Fibroblast of skin of back (primary cell): ENCODE measurements at regions not wholly inside any gene's neighbourhood (a gene's known extent, or its start where the extent isn't known, plus 50 kb on each side); places are given as distances from the start of the nearest gene placed in this dataset.
"Not testable (repeated sequence)": the region's sequence is repeated elsewhere in the genome, so short reads cannot be mapped to it uniquely, and the experiment has no call there.

Experiments
- DNase-seq: peaks from one replicate; pipeline ENCODE4 v3.0.0-alpha.2; 2013

GRCh38 chrX:125378205-125378604 lies 58.5 kb downstream of the TEX13C start:
- no peak for DNase-seq

- DNase-seq, result no peak
Observed at GRCh38 chrX:125378770-125379169, 59.1 kb downstream of the TEX13C start.

- no peak for DNase-seq
Observed at GRCh38 chrX:125382148-125382628, 62.5 kb downstream of the TEX13C start.

GRCh38 chrX:125382889-125383288 lies 63.2 kb downstream of the TEX13C start:
- no peak for DNase-seq

GRCh38 chrX:125384867-125385266 lies 65.2 kb downstream of the TEX13C start:
- no peak for DNase-seq

GRCh38 chrX:125387945-125388344 lies 68.3 kb downstream of the TEX13C start:
- no peak for DNase-seq

GRCh38 chrX:125394449-125394848 lies 74.8 kb downstream of the TEX13C start:
- DNase-seq, result no peak

GRCh38 chrX:125395626-125396025 lies 76.0 kb downstream of the TEX13C start:
- no peak for DNase-seq

- DNase-seq, result no peak
Observed at GRCh38 chrX:125398959-125399440, 79.3 kb downstream of the TEX13C start.

GRCh38 chrX:125402807-125403206 lies 83.1 kb downstream of the TEX13C start:
- DNase-seq, result no peak

- no peak for DNase-seq
Observed at GRCh38 chrX:125404667-125405160, 85.0 kb downstream of the TEX13C start.

- DNase-seq, result no peak
Observed at GRCh38 chrX:125405339-125405738, 85.7 kb downstream of the TEX13C start.

- no peak for DNase-seq
Observed at GRCh38 chrX:125407314-125407713, 87.6 kb downstream of the TEX13C start.

- no peak for DNase-seq
Observed at GRCh38 chrX:125420809-125421208, 101.1 kb downstream of the TEX13C start.

GRCh38 chrX:125422986-125423385 lies 103.3 kb downstream of the TEX13C start:
- DNase-seq, result no peak

- DNase-seq, result no peak
Observed at GRCh38 chrX:125424536-125424935, 104.9 kb downstream of the TEX13C start.

- DNase-seq, result peak; percentile 7
Observed at GRCh38 chrX:125436855-125437254, 117.2 kb downstream of the TEX13C start.

GRCh38 chrX:125439194-125439849 lies 119.7 kb downstream of the TEX13C start:
- DNase-seq, result no peak

- peak; percentile 51 for DNase-seq
Observed at GRCh38 chrX:125444659-125445058, 125.0 kb downstream of the TEX13C start.

- no peak for DNase-seq
Observed at GRCh38 chrX:125475482-125475881, 155.8 kb downstream of the TEX13C start.

- no peak for DNase-seq
Observed at GRCh38 chrX:125492439-125492838, 172.8 kb downstream of the TEX13C start.

- DNase-seq, result not testable (repeated sequence)
Observed at GRCh38 chrX:125493004-125493403, 173.3 kb downstream of the TEX13C start.

GRCh38 chrX:125497667-125498066 lies 178.0 kb downstream of the TEX13C start:
- DNase-seq, result no peak

GRCh38 chrX:125503769-125504168 lies 184.1 kb downstream of the TEX13C start:
- DNase-seq, result no peak

GRCh38 chrX:125505207-125505606 lies 185.5 kb downstream of the TEX13C start:
- DNase-seq, result no peak
